ENCODE measurements at regions not wholly inside any gene's neighbourhood (a gene's known extent, or its start where the extent isn't known, plus 50 kb on each side); places are given as distances from the start of the nearest gene placed in this dataset.

DNA sequence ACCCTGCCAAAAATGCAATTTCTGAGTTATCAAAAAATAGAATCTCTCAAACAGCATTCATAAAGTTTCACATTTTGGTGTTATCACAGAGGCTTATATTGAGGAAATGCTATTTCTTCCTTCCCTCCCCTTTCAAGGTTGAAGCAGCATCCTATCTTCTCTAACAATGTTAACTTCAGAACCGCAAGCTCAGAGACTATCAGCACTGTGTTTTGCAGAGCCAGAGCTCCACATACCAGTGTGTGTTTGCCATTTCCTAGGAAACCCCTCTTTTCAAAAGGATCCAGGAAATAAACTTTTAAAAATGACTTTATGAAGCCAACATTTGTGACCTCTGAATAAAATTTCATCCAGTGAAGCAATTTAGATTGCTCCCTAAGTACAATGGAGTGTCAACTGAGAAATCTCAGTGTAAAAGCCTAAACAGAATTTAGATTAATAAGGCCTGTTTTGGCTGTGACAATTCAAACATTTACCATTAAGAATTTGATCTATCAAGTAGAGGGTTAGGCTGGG lies 332.6 kb downstream of the NOVA1 start:
- TF ChIP-seq, protein P1, sequence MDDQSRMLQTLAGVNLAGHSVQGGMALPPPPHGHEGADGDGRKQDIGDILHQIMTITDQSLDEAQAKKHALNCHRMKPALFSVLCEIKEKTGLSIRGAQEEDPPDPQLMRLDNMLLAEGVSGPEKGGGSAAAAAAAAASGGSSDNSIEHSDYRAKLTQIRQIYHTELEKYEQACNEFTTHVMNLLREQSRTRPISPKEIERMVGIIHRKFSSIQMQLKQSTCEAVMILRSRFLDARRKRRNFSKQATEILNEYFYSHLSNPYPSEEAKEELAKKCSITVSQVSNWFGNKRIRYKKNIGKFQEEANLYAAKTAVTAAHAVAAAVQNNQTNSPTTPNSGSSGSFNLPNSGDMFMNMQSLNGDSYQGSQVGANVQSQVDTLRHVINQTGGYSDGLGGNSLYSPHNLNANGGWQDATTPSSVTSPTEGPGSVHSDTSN (IDR thresholded peaks at IDR 0.05) = no peak
- TF ChIP-seq CHD2 (IDR thresholded peaks at IDR 0.05; ENCODE audit: low read length, partially characterized antibody) (no peak), RFX5 (IDR thresholded peaks at IDR 0.05) (no peak), KDM1A (IDR thresholded peaks at IDR 0.05; ENCODE audit: low read depth) (no peak), ESRRA (IDR thresholded peaks at IDR 0.05; ENCODE audit: borderline replicate concordance, low read length) (no peak), POLR2A (IDR thresholded peaks at IDR 0.05; ENCODE audit: low read length) (no peak), NFE2L2 (conservative IDR thresholded peaks at IDR 0.05; ENCODE audit: low read length) (no peak)
- TF ChIP-seq, protein P2, sequence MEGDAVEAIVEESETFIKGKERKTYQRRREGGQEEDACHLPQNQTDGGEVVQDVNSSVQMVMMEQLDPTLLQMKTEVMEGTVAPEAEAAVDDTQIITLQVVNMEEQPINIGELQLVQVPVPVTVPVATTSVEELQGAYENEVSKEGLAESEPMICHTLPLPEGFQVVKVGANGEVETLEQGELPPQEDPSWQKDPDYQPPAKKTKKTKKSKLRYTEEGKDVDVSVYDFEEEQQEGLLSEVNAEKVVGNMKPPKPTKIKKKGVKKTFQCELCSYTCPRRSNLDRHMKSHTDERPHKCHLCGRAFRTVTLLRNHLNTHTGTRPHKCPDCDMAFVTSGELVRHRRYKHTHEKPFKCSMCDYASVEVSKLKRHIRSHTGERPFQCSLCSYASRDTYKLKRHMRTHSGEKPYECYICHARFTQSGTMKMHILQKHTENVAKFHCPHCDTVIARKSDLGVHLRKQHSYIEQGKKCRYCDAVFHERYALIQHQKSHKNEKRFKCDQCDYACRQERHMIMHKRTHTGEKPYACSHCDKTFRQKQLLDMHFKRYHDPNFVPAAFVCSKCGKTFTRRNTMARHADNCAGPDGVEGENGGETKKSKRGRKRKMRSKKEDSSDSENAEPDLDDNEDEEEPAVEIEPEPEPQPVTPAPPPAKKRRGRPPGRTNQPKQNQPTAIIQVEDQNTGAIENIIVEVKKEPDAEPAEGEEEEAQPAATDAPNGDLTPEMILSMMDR (IDR thresholded peaks at IDR 0.05) = no peak
- TF ChIP-seq, protein P3, sequence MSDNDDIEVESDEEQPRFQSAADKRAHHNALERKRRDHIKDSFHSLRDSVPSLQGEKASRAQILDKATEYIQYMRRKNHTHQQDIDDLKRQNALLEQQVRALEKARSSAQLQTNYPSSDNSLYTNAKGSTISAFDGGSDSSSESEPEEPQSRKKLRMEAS (IDR thresholded peaks at IDR 0.05) = no peak
- TF ChIP-seq, protein P4, sequence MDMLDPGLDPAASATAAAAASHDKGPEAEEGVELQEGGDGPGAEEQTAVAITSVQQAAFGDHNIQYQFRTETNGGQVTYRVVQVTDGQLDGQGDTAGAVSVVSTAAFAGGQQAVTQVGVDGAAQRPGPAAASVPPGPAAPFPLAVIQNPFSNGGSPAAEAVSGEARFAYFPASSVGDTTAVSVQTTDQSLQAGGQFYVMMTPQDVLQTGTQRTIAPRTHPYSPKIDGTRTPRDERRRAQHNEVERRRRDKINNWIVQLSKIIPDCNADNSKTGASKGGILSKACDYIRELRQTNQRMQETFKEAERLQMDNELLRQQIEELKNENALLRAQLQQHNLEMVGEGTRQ (IDR thresholded peaks at IDR 0.05) = no peak

Data from A549 (cell line).